HFFc6 (cell line): ENCODE measurements at regions not wholly inside any gene's neighbourhood (a gene's known extent, or its start where the extent isn't known, plus 50 kb on each side); places are given as distances from the start of the nearest gene placed in this dataset.

Source experiments
- DNase-seq: peaks from one replicate; pipeline ENCODE4 v3.0.0-alpha.2; 2018
- H3K27ac Mint-ChIP-seq: 2 replicates; pipeline ENCODE4 v1.8.0; 2020; ENCODE audit warnings: mild to moderate bottlenecking, mixed read lengths
- H3K27me3 Mint-ChIP-seq: 2 replicates; pipeline ENCODE4 v1.8.0; 2021; ENCODE audit warnings: mild to moderate bottlenecking, moderate library complexity, mixed read lengths; ENCODE audit not compliant: insufficient read depth
- H3K36me3 Mint-ChIP-seq: 2 replicates; pipeline ENCODE4 v1.8.0; 2021; ENCODE audit warnings: low read depth, mixed read lengths
- H3K4me1 Mint-ChIP-seq: 2 replicates; pipeline ENCODE4 v1.8.0; 2020; ENCODE audit warnings: low read depth, mixed read lengths
- H3K4me3 Mint-ChIP-seq: 2 replicates; pipeline ENCODE4 v1.8.0; 2020; ENCODE audit warnings: mild to moderate bottlenecking, moderate library complexity, mixed read lengths
- H3K9me3 Mint-ChIP-seq: 2 replicates; pipeline ENCODE4 v1.8.0; 2020; ENCODE audit warnings: mild to moderate bottlenecking, mixed read lengths
- CTCF ChIP-seq: fragments of 200-600 bp; sonication (generic); IDR thresholded peaks from 2 replicates; pipeline ENCODE4 v1.5.0; 2021; ENCODE audit warnings: antibody characterized with exemption, mild to moderate bottlenecking

GRCh38 chr6:149164199-149164750 lies 153.2 kb upstream of the TAB2 start:
- Mint-ChIP-seq H3K9me3 (no peaks in the 10 kb centered on the region), H3K27ac (no peak overlapping the region)

GRCh38 chr6:149166336-149166735 lies 151.2 kb upstream of the TAB2 start:
- Mint-ChIP-seq H3K27me3 (peaks cover 24% of the 10 kb centered on the region), H3K4me3 (no peak overlapping the region), H3K4me1 (peaks cover 15% of the 10 kb centered on the region), H3K36me3 (no peaks in the 10 kb centered on the region), H3K9me3 (no peaks in the 10 kb centered on the region), H3K27ac (no peak overlapping the region)
- TF ChIP-seq CTCF = no peak
- no peak for DNase-seq

More at GRCh38 chr6:149164199-149164750, 153.2 kb upstream of the TAB2 start:
- Mint-ChIP-seq H3K36me3 (no peaks in the 10 kb centered on the region), H3K27me3 (peaks cover 15% of the 10 kb centered on the region), H3K4me3 (no peak overlapping the region; the same call in 1 of the 2 replicates), H3K4me1 (peaks cover 6% of the 10 kb centered on the region)
- DNase-seq = no peak
- TF ChIP-seq CTCF = no peak

- Mint-ChIP-seq H3K27ac (no peak overlapping the region), H3K27me3 (peaks cover 28% of the 10 kb centered on the region), H3K4me3 (no peak overlapping the region), H3K9me3 (no peaks in the 10 kb centered on the region), H3K4me1 (peaks cover 15% of the 10 kb centered on the region), H3K36me3 (no peaks in the 10 kb centered on the region)
- TF ChIP-seq CTCF = no peak
- no peak for DNase-seq
These were observed 150.8 kb upstream of the TAB2 start for GRCh38 chr6:149166747-149167146.

GRCh38 chr6:149168968-149169367 lies 148.5 kb upstream of the TAB2 start:
- no peak for TF ChIP-seq CTCF
- peaks cover 35% of the 10 kb centered on the region for H3K27me3 Mint-ChIP-seq
- DNase-seq = no peak
- H3K27ac Mint-ChIP-seq = no peak overlapping the region
- no peak overlapping the region for H3K4me3 Mint-ChIP-seq
- H3K4me1 Mint-ChIP-seq = peaks cover 15% of the 10 kb centered on the region
- H3K9me3 Mint-ChIP-seq = no peaks in the 10 kb centered on the region
- no peaks in the 10 kb centered on the region for H3K36me3 Mint-ChIP-seq

GRCh38 chr6:149169761-149170511 lies 147.6 kb upstream of the TAB2 start:
- peaks cover 35% of the 10 kb centered on the region for H3K27me3 Mint-ChIP-seq
- H3K36me3 Mint-ChIP-seq = no peaks in the 10 kb centered on the region
- no peak overlapping the region; the same call in 1 of the 2 replicates for H3K4me3 Mint-ChIP-seq
- H3K27ac Mint-ChIP-seq = no peak overlapping the region
- no peak for TF ChIP-seq CTCF
- peaks cover 10% of the 10 kb centered on the region for H3K4me1 Mint-ChIP-seq
- DNase-seq = peak; percentile 2
- H3K9me3 Mint-ChIP-seq = no peaks in the 10 kb centered on the region
